NB4 (cell line): ENCODE measurements at regions not wholly inside any gene's neighbourhood (a gene's known extent, or its start where the extent isn't known, plus 50 kb on each side); places are given as distances from the start of the nearest gene placed in this dataset.

ENCODE experiments used
- DNase-seq: peaks from one replicate; pipeline ENCODE4 v3.0.0; 2010; ENCODE audit warnings: low read depth
- H3K4me3 ChIP-seq: one replicate; pipeline ENCODE4 v1.5.1; 2011; ENCODE audit warnings: mild to moderate bottlenecking, low read depth, low read length, moderate library complexity
- CTCF ChIP-seq: IDR thresholded peaks from one replicate; pipeline ENCODE4 v1.5.1; 2012; ENCODE audit warnings: low read depth, low read length
- MAX ChIP-seq: IDR thresholded peaks from 2 replicates; pipeline ENCODE4 v1.6.1; 2011; ENCODE audit warnings: low read depth, low read length
- MYC ChIP-seq: IDR thresholded peaks from 2 replicates; pipeline ENCODE4 v1.6.1; 2011; ENCODE audit warnings: low read depth, low read length
- POLR2A ChIP-seq: IDR thresholded peaks from 2 replicates; pipeline ENCODE4 v1.6.1; 2011; ENCODE audit warnings: mild to moderate bottlenecking; ENCODE audit not compliant: insufficient read length; ENCODE audit errors: extremely low read depth

- H3K4me3 ChIP-seq, result no peak overlapping the region
- no peak for DNase-seq
- TF ChIP-seq MAX (no peak), CTCF (no peak), POLR2A (no peak), MYC (no peak)
Observed at GRCh38 chr1:98404866-98405265, 256.7 kb upstream of the SNX7 start.

GRCh38 chr1:98403963-98404480 is 257.5 kb upstream of the SNX7 start:
- no peak for TF ChIP-seq MYC
- no peak for TF ChIP-seq POLR2A
- no peak for TF ChIP-seq CTCF
- TF ChIP-seq MAX, result no peak
- H3K4me3 ChIP-seq, result no peak overlapping the region
- DNase-seq, result no peak

GRCh38 chr1:98402860-98403259 is 258.7 kb upstream of the SNX7 start:
- TF ChIP-seq MYC, result no peak
- no peak for TF ChIP-seq CTCF
- TF ChIP-seq POLR2A, result no peak
- no peak for TF ChIP-seq MAX
- H3K4me3 ChIP-seq, result no peak overlapping the region
- no peak for DNase-seq

GRCh38 chr1:98400446-98400845 is 261.1 kb upstream of the SNX7 start:
- no peak for TF ChIP-seq POLR2A
- no peak for TF ChIP-seq MAX
- TF ChIP-seq MYC, result no peak
- no peak for TF ChIP-seq CTCF
- H3K4me3 ChIP-seq, result no peak overlapping the region
- no peak for DNase-seq

- DNase-seq, result no peak
Observed at GRCh38 chr1:98399218-98399617, 262.3 kb upstream of the SNX7 start.

More at GRCh38 chr1:98399218-98399617, 262.3 kb upstream of the SNX7 start:
- TF ChIP-seq POLR2A, result no peak
- no peak for TF ChIP-seq MAX
- TF ChIP-seq MYC, result no peak
- TF ChIP-seq CTCF, result no peak
- no peak overlapping the region for H3K4me3 ChIP-seq
